ENCODE measurements at regions not wholly inside any gene's neighbourhood (a gene's known extent, or its start where the extent isn't known, plus 50 kb on each side); places are given as distances from the start of the nearest gene placed in this dataset.

GRCh38 chr7:55274156-55274555 lies 91.0 kb upstream of the LANCL2 start:
- H3K27me3 Mint-ChIP-seq = peaks cover 0 to 5% of the 10 kb centered on the region in 2 donors
- POLR2A ChIA-PET (ENCODE audit: partially characterized antibody) = no interaction called here

GRCh38 chr7:55275291-55276200 lies 89.6 kb upstream of the LANCL2 start:
- no peak overlapping the region for H3K4me3 Mint-ChIP-seq

More at GRCh38 chr7:55274156-55274555, 91.0 kb upstream of the LANCL2 start:
- DNase-seq = no peak
- no peaks in the 10 kb centered on the region for H3K36me3 ChIP-seq (ENCODE audit: insufficient read depth, low read length)
- no peak overlapping the region for H3K4me3 ChIP-seq (ENCODE audit: low read length in 2 of 2)
- H3K4me1 ChIP-seq (ENCODE audit: insufficient read depth, low read length) = no peaks in the 10 kb centered on the region
- Mint-ChIP-seq H3K27ac (peak overlapping the region in 1 of 7 donors; percentile 2), H3K9me3 (peaks cover 0 to 2% (median 0%) of the 10 kb centered on the region in 8 donors), H3K36me3 (no peaks in the 10 kb centered on the region), H3K4me3 (no peak overlapping the region), H3K4me1 (no peaks in the 10 kb centered on the region)
- intact Hi-C loops (cut with micrococcal nuclease) = no loop called here
- CTCF ChIA-PET (ENCODE audit: partially characterized antibody) = interaction anchor here (1.0 to 1.1 kb wide), 2 partner anchors 140 to 367 kb away, joined by 3 read pairs; no protein-coding TSS in a partner anchor
- H3K27ac ChIP-seq (ENCODE audit: low read depth, low read length) = no peak overlapping the region
- H3K27me3 ChIP-seq (ENCODE audit: insufficient read depth, low read length) = no peaks in the 10 kb centered on the region
- no peaks in the 10 kb centered on the region for H3K9me3 ChIP-seq (ENCODE audit: control insufficient read depth in 1 of 2, low read length in 2 of 2)

GRCh38 chr7:55276572-55277295 lies 88.4 kb upstream of the LANCL2 start:
- no peaks in the 10 kb centered on the region for H3K4me1 Mint-ChIP-seq
- Histone ChIP-seq H3K9me3 (ENCODE audit: control insufficient read depth in 1 of 2, low read length in 2 of 2) (no peaks in the 10 kb centered on the region), H3K27ac (ENCODE audit: low read depth, low read length) (no peak overlapping the region), H3K4me1 (ENCODE audit: insufficient read depth, low read length) (no peaks in the 10 kb centered on the region), H3K27me3 (ENCODE audit: insufficient read depth, low read length) (no peaks in the 10 kb centered on the region), H3K36me3 (ENCODE audit: insufficient read depth, low read length) (no peaks in the 10 kb centered on the region), H3K4me3 (ENCODE audit: low read length in 2 of 2) (no peak overlapping the region)
- CTCF ChIA-PET (ENCODE audit: partially characterized antibody) = interaction anchor here (0.9 to 14.2 kb wide), 6 partner anchors 8 to 317 kb away, joined by 3 to 174 read pairs (median 3); no protein-coding TSS in a partner anchor
- no peak for DNase-seq
- intact Hi-C loops (cut with micrococcal nuclease) = no loop called here
- H3K27ac Mint-ChIP-seq = no peak overlapping the region
- H3K36me3 Mint-ChIP-seq = no peaks in the 10 kb centered on the region
- POLR2A ChIA-PET (ENCODE audit: partially characterized antibody) = interaction anchor here (0.5 to 1.8 kb wide), 2 partner anchors 89 to 505 kb away, joined by 3 to 5 read pairs; partner anchors contain the start of gene LANCL2
- H3K4me3 Mint-ChIP-seq = no peak overlapping the region
- peaks cover 0 to 2% of the 10 kb centered on the region in 2 donors for H3K27me3 Mint-ChIP-seq
- H3K9me3 Mint-ChIP-seq = no peaks in the 10 kb centered on the region

More at GRCh38 chr7:55275291-55276200, 89.6 kb upstream of the LANCL2 start:
- no peak overlapping the region for H3K27ac Mint-ChIP-seq
- H3K9me3 Mint-ChIP-seq = no peaks in the 10 kb centered on the region
- intact Hi-C loops (cut with micrococcal nuclease) = no loop called here
- no peak overlapping the region for H3K4me3 ChIP-seq (ENCODE audit: low read length in 2 of 2)
- no peaks in the 10 kb centered on the region for H3K36me3 ChIP-seq (ENCODE audit: insufficient read depth, low read length)
- H3K27ac ChIP-seq (ENCODE audit: low read depth, low read length) = no peak overlapping the region
- peaks cover 0 to 5% of the 10 kb centered on the region in 2 donors for H3K27me3 Mint-ChIP-seq
- no peak for DNase-seq
- no peaks in the 10 kb centered on the region for H3K4me1 ChIP-seq (ENCODE audit: insufficient read depth, low read length)
- ChIA-PET POLR2A (ENCODE audit: partially characterized antibody) (no interaction called here), CTCF (ENCODE audit: partially characterized antibody) (interaction anchor here (1.0 to 14.2 kb wide), 2 partner anchors 23 to 140 kb away, joined by 3 to 174 read pairs; no protein-coding TSS in a partner anchor)
- no peaks in the 10 kb centered on the region for H3K4me1 Mint-ChIP-seq
- H3K27me3 ChIP-seq (ENCODE audit: insufficient read depth, low read length) = no peaks in the 10 kb centered on the region
- no peaks in the 10 kb centered on the region for H3K36me3 Mint-ChIP-seq
- no peaks in the 10 kb centered on the region for H3K9me3 ChIP-seq (ENCODE audit: control insufficient read depth in 1 of 2, low read length in 2 of 2)

- Mint-ChIP-seq H3K36me3 (no peaks in the 10 kb centered on the region), H3K27me3 (peaks cover 0 to 2% of the 10 kb centered on the region in 2 donors), H3K9me3 (no peaks in the 10 kb centered on the region), H3K4me1 (no peaks in the 10 kb centered on the region), H3K4me3 (no peak overlapping the region), H3K27ac (peak overlapping the region in 1 of 7 donors; percentile 46)
- DNase-seq = no peak
- no peaks in the 10 kb centered on the region for H3K9me3 ChIP-seq (ENCODE audit: control insufficient read depth in 1 of 2, low read length in 2 of 2)
- no peak overlapping the region for H3K27ac ChIP-seq (ENCODE audit: low read depth, low read length)
- H3K27me3 ChIP-seq (ENCODE audit: insufficient read depth, low read length) = no peaks in the 10 kb centered on the region
- no peak overlapping the region for H3K4me3 ChIP-seq (ENCODE audit: low read length in 2 of 2)
- H3K36me3 ChIP-seq (ENCODE audit: insufficient read depth, low read length) = no peaks in the 10 kb centered on the region
- intact Hi-C loops (cut with micrococcal nuclease) = no loop called here
- no peaks in the 10 kb centered on the region for H3K4me1 ChIP-seq (ENCODE audit: insufficient read depth, low read length)
- ChIA-PET POLR2A (ENCODE audit: partially characterized antibody) (interaction anchor here (1.8 kb wide), 1 partner anchor 87 kb away, joined by 5 read pairs; the partner anchor contains the start of gene LANCL2), CTCF (ENCODE audit: partially characterized antibody) (interaction anchor here (0.9 to 14.2 kb wide), 3 partner anchors 9 to 315 kb away, joined by 3 to 174 read pairs (median 4); no protein-coding TSS in a partner anchor)
Observed at GRCh38 chr7:55277916-55278315, 87.2 kb upstream of the LANCL2 start.

- no peak overlapping the region for H3K27ac Mint-ChIP-seq
- H3K4me3 Mint-ChIP-seq = no peak overlapping the region
- Histone ChIP-seq H3K4me3 (ENCODE audit: low read length in 2 of 2) (no peak overlapping the region), H3K36me3 (ENCODE audit: insufficient read depth, low read length) (no peaks in the 10 kb centered on the region), H3K9me3 (ENCODE audit: control insufficient read depth in 1 of 2, low read length in 2 of 2) (no peaks in the 10 kb centered on the region), H3K27ac (ENCODE audit: low read depth, low read length) (no peak overlapping the region), H3K27me3 (ENCODE audit: insufficient read depth, low read length) (no peaks in the 10 kb centered on the region), H3K4me1 (ENCODE audit: insufficient read depth, low read length) (no peaks in the 10 kb centered on the region)
- H3K9me3 Mint-ChIP-seq = no peaks in the 10 kb centered on the region
- no peaks in the 10 kb centered on the region for H3K36me3 Mint-ChIP-seq
- intact Hi-C loops (cut with micrococcal nuclease) = no loop called here
- no peak for DNase-seq
- H3K4me1 Mint-ChIP-seq = no peaks in the 10 kb centered on the region
- peaks cover 0 to 2% of the 10 kb centered on the region in 2 donors for H3K27me3 Mint-ChIP-seq
- ChIA-PET CTCF (ENCODE audit: partially characterized antibody) (interaction anchor here (14.2 kb wide), 1 partner anchor 137 kb away, joined by 174 read pairs; no protein-coding TSS in a partner anchor), POLR2A (ENCODE audit: partially characterized antibody) (no interaction called here)
Observed at GRCh38 chr7:55278321-55278720, 86.8 kb upstream of the LANCL2 start.

GRCh38 chr7:55279080-55279845 lies 85.9 kb upstream of the LANCL2 start:
- H3K4me1 ChIP-seq (ENCODE audit: insufficient read depth, low read length) = no peaks in the 10 kb centered on the region
- H3K9me3 ChIP-seq (ENCODE audit: control insufficient read depth in 1 of 2, low read length in 2 of 2) = no peaks in the 10 kb centered on the region
- no peaks in the 10 kb centered on the region for H3K36me3 Mint-ChIP-seq
- H3K27me3 Mint-ChIP-seq = no peaks in the 10 kb centered on the region
- ChIA-PET POLR2A (ENCODE audit: partially characterized antibody) (interaction anchor here (1.3 kb wide), 1 partner anchor 87 kb away, joined by 4 read pairs; no protein-coding TSS in a partner anchor), CTCF (ENCODE audit: partially characterized antibody) (interaction anchor here (0.6 to 14.2 kb wide), 7 partner anchors 10 to 537 kb away, joined by 4 to 174 read pairs (median 5); no protein-coding TSS in a partner anchor)
- H3K9me3 Mint-ChIP-seq = no peaks in the 10 kb centered on the region
- H3K4me1 Mint-ChIP-seq = no peaks in the 10 kb centered on the region
- H3K36me3 ChIP-seq (ENCODE audit: insufficient read depth, low read length) = no peaks in the 10 kb centered on the region
- H3K27ac Mint-ChIP-seq = no peak overlapping the region
- H3K4me3 Mint-ChIP-seq = no peak overlapping the region
- no peak overlapping the region for H3K4me3 ChIP-seq (ENCODE audit: low read length in 2 of 2)
- no peak for DNase-seq
- intact Hi-C loops (cut with micrococcal nuclease) = no loop called here
- no peak overlapping the region for H3K27ac ChIP-seq (ENCODE audit: low read depth, low read length)
- H3K27me3 ChIP-seq (ENCODE audit: insufficient read depth, low read length) = no peaks in the 10 kb centered on the region
